Neuronal stem cell (in vitro differentiated cells): ENCODE measurements at regions not wholly inside any gene's neighbourhood (a gene's known extent, or its start where the extent isn't known, plus 50 kb on each side); places are given as distances from the start of the nearest gene placed in this dataset.
"Not testable (repeated sequence)": the region's sequence is repeated elsewhere in the genome, so short reads cannot be mapped to it uniquely, and the experiment has no call there.

Source experiments
- DNase-seq: peaks from one replicate; pipeline ENCODE4 v3.0.0-alpha.2; 2013; ENCODE audit warnings: low spot score
- H2AFZ ChIP-seq: one replicate; pipeline ENCODE4 v1.6.1; 2013; ENCODE audit warnings: mild to moderate bottlenecking, low read length, inconsistent platforms
- H2AK5ac ChIP-seq: 2 replicates; pipeline ENCODE4 v1.6.1; 2013; ENCODE audit warnings: low read depth, mild to moderate bottlenecking, inconsistent platforms, low read length, moderate library complexity, mixed read lengths
- H2BK120ac ChIP-seq: 2 replicates; pipeline ENCODE4 v1.6.1; 2013; ENCODE audit warnings: low read depth, mild to moderate bottlenecking, inconsistent platforms, low read length, moderate library complexity, mixed read lengths
- H2BK12ac ChIP-seq: one replicate; pipeline ENCODE4 v1.6.1; 2013; ENCODE audit warnings: low read length, inconsistent platforms
- H2BK15ac ChIP-seq: 2 replicates; pipeline ENCODE4 v1.6.1; 2013; ENCODE audit warnings: mild to moderate bottlenecking, low read length, inconsistent platforms, mixed read lengths
- H2BK5ac ChIP-seq: one replicate; pipeline ENCODE4 v1.6.1; 2013; ENCODE audit warnings: inconsistent platforms, mild to moderate bottlenecking, low read length, moderate library complexity
- H3K14ac ChIP-seq: one replicate; pipeline ENCODE4 v1.6.1; 2013; ENCODE audit warnings: low read length, inconsistent platforms
- H3K18ac ChIP-seq: 2 replicates; pipeline ENCODE4 v1.6.1; 2013; ENCODE audit warnings: low read length, inconsistent platforms
- H3K23ac ChIP-seq: 2 replicates; pipeline ENCODE4 v1.6.1; 2013; ENCODE audit warnings: low read depth, mild to moderate bottlenecking, mixed read lengths, low read length, inconsistent platforms; ENCODE audit not compliant: poor library complexity
- H3K27ac ChIP-seq: replicated peaks from 3 replicates; pipeline ENCODE4 v1.5.1; 2013; ENCODE audit warnings: low read length, inconsistent platforms
- H3K27me3 ChIP-seq, 3 experiments: 2 replicates each; pipeline ENCODE4 v1.6.1; 2013; ENCODE audit warnings: low read length in 3 of 3, mild to moderate bottlenecking in 2 of 3, inconsistent platforms in 1 of 3, low read depth in 1 of 3, mixed read lengths in 1 of 3, moderate library complexity in 1 of 3; ENCODE audit not compliant: control insufficient read depth in 3 of 3, insufficient read depth in 3 of 3
- H3K36me3 ChIP-seq, 2 donors: replicated peaks in 1 of 2; 2 replicates each; pipeline ENCODE4 v1.6.1; 2013; ENCODE audit warnings: low read length in 2 of 2; ENCODE audit not compliant: control insufficient read depth in 2 of 2, insufficient read depth in 2 of 2
- H3K4ac ChIP-seq: 2 replicates; pipeline ENCODE4 v1.6.1; 2013; ENCODE audit warnings: inconsistent platforms, mild to moderate bottlenecking, low read length, moderate library complexity
- H3K4me1 ChIP-seq, 2 donors: 1 replicate in 1 of 2; 2 replicates in 1 of 2; pipeline ENCODE4 v1.6.1; 2013; ENCODE audit warnings: low read length in 2 of 2, low read depth in 1 of 2; ENCODE audit not compliant: control insufficient read depth in 2 of 2, insufficient read depth in 1 of 2
- H3K4me2 ChIP-seq: one replicate; pipeline ENCODE4 v1.6.1; 2013; ENCODE audit warnings: mild to moderate bottlenecking, low read length, inconsistent platforms; ENCODE audit not compliant: insufficient read depth, poor library complexity, severe bottlenecking
- H3K4me3 ChIP-seq, 2 donors: 2 replicates each; pipeline ENCODE4 v1.5.1; 2013; ENCODE audit warnings: low read length in 2 of 2, mild to moderate bottlenecking in 2 of 2, inconsistent platforms in 1 of 2, moderate library complexity in 1 of 2
- H3K79me1 ChIP-seq: one replicate; pipeline ENCODE4 v1.6.1; 2013; ENCODE audit warnings: low read depth, mild to moderate bottlenecking, inconsistent platforms, low read length, moderate library complexity
- H3K9ac ChIP-seq: one replicate; pipeline ENCODE4 v1.6.1; 2013; ENCODE audit warnings: mild to moderate bottlenecking, low read depth, low read length, inconsistent platforms; ENCODE audit not compliant: poor library complexity
- H3K9me3 ChIP-seq, 2 donors: replicated peaks in 1 of 2; 2 replicates each; pipeline versions ENCODE3 to v1.6.1; 2013; ENCODE audit warnings: low read length in 2 of 2, mild to moderate bottlenecking in 2 of 2, inconsistent platforms in 1 of 2, low read depth in 1 of 2, mixed read lengths in 1 of 2, moderate library complexity in 1 of 2; ENCODE audit not compliant: control insufficient read depth in 2 of 2, insufficient read depth in 1 of 2
- H4K8ac ChIP-seq: one replicate; pipeline ENCODE4 v1.6.1; 2013; ENCODE audit warnings: low read depth, mild to moderate bottlenecking, inconsistent platforms, low read length, moderate library complexity
- H4K91ac ChIP-seq: one replicate; pipeline ENCODE4 v1.6.1; 2013; ENCODE audit warnings: low read length, low read depth, mild to moderate bottlenecking, inconsistent platforms; ENCODE audit not compliant: poor library complexity
- WGBS, 2 donors: extraction: QIAGEN DNeasy Blood & Tissue Kit; methylation state at CpG; one replicate each; pipeline ENCODE4 v1.1.7; 2013; ENCODE audit warnings: missing lambda C conversion rate in 2 of 2, mixed read lengths in 1 of 2; ENCODE audit not compliant: insufficient read length in 2 of 2, insufficient replicate concordance in 1 of 2; ENCODE audit errors: extremely low coverage in 2 of 2; 5-methylcytosine and 5-hydroxymethylcytosine counted together

- not testable (repeated sequence) for H2AFZ ChIP-seq, H2BK12ac ChIP-seq, H2BK15ac ChIP-seq, H3K4ac ChIP-seq, H3K4me1 ChIP-seq, H3K14ac ChIP-seq, DNase-seq, H3K79me1 ChIP-seq, H3K27ac ChIP-seq, H2BK120ac ChIP-seq, H3K27me3 ChIP-seq, H3K4me3 ChIP-seq, H3K9ac ChIP-seq, H3K18ac ChIP-seq, H3K36me3 ChIP-seq, H3K9me3 ChIP-seq, H3K23ac ChIP-seq, H4K8ac ChIP-seq, H3K4me2 ChIP-seq, H4K91ac ChIP-seq, H2BK5ac ChIP-seq, H2AK5ac ChIP-seq
- no CpG with 5 or more reads among the region's 2 CpGs for WGBS, 2 donors
These were observed 90.6 kb upstream of the C1QTNF7 start for GRCh38 chr4:15337168-15337657.

- no peak overlapping the region for H2AFZ ChIP-seq
These were observed 88.1 kb upstream of the C1QTNF7 start for GRCh38 chr4:15339737-15340136.

GRCh38 chr4:15340332-15340731 lies 87.5 kb upstream of the C1QTNF7 start:
- Histone ChIP-seq H3K4me2 (no peak overlapping the region), H3K27ac (no peak overlapping the region), H3K18ac (no peak overlapping the region), H2AK5ac (no peak overlapping the region), H2BK15ac (no peak overlapping the region), H3K79me1 (no peaks in the 10 kb centered on the region), H3K4ac (no peak overlapping the region), H2AFZ (no peak overlapping the region), H4K8ac (no peak overlapping the region), H3K4me3 (no peak overlapping the region), H3K9ac (no peak overlapping the region), H3K14ac (no peak overlapping the region), H2BK120ac (no peak overlapping the region), H2BK5ac (no peak overlapping the region), H3K4me1 (no peaks in the 10 kb centered on the region), H2BK12ac (no peak overlapping the region), H3K27me3 (no peaks in the 10 kb centered on the region), H4K91ac (no peak overlapping the region), H3K23ac (no peak overlapping the region), H3K9me3 (no peaks in the 10 kb centered on the region), H3K36me3 (no peaks in the 10 kb centered on the region)
- no peak for DNase-seq
- WGBS, 2 donors: no CpG with 5 or more reads among the region's 4 CpGs

More at GRCh38 chr4:15339737-15340136, 88.1 kb upstream of the C1QTNF7 start:
- no peak for DNase-seq
- Histone ChIP-seq H3K4me1 (no peaks in the 10 kb centered on the region), H2BK15ac (no peak overlapping the region), H3K4me2 (no peak overlapping the region), H2BK120ac (no peak overlapping the region), H3K27ac (no peak overlapping the region), H3K9ac (no peak overlapping the region), H3K4me3 (no peak overlapping the region), H3K27me3 (no peaks in the 10 kb centered on the region), H3K9me3 (no peaks in the 10 kb centered on the region), H3K4ac (no peak overlapping the region), H3K79me1 (no peaks in the 10 kb centered on the region), H2AK5ac (no peak overlapping the region), H4K8ac (no peak overlapping the region), H3K36me3 (no peaks in the 10 kb centered on the region), H3K23ac (no peak overlapping the region), H3K18ac (no peak overlapping the region), H4K91ac (no peak overlapping the region), H3K14ac (no peak overlapping the region), H2BK5ac (no peak overlapping the region), H2BK12ac (no peak overlapping the region)
- no CpG with 5 or more reads among the region's 5 CpGs for WGBS, 2 donors

- H3K36me3 ChIP-seq: no peaks in the 10 kb centered on the region
- no peaks in the 10 kb centered on the region for H3K9me3 ChIP-seq
- H2AFZ ChIP-seq: no peak overlapping the region
- no peaks in the 10 kb centered on the region for H3K27me3 ChIP-seq
- no peak overlapping the region for H2AK5ac ChIP-seq
- no peak overlapping the region for H3K18ac ChIP-seq
- no CpG with 5 or more reads among the region's 13 CpGs for WGBS, 2 donors
- H4K91ac ChIP-seq: no peak overlapping the region
- no peak overlapping the region for H3K9ac ChIP-seq
- H3K4me3 ChIP-seq: no peak overlapping the region
- H2BK12ac ChIP-seq: no peak overlapping the region
- H3K79me1 ChIP-seq: no peaks in the 10 kb centered on the region
- H3K27ac ChIP-seq: no peak overlapping the region
- H2BK5ac ChIP-seq: no peak overlapping the region
- no peak overlapping the region for H3K4ac ChIP-seq
- H2BK15ac ChIP-seq: no peak overlapping the region
- H3K4me2 ChIP-seq: no peak overlapping the region
- no peak overlapping the region for H2BK120ac ChIP-seq
- H3K14ac ChIP-seq: no peak overlapping the region
- no peak overlapping the region for H3K23ac ChIP-seq
- no peaks in the 10 kb centered on the region for H3K4me1 ChIP-seq
- H4K8ac ChIP-seq: no peak overlapping the region
- DNase-seq: no peak
These were observed 86.7 kb upstream of the C1QTNF7 start for GRCh38 chr4:15340902-15341732.
